Cardiac septum (tissue), 1 donor: ENCODE measurements at regions not wholly inside any gene's neighbourhood (a gene's known extent, or its start where the extent isn't known, plus 50 kb on each side); places are given as distances from the start of the nearest gene placed in this dataset.

Experiments
- DNase-seq: peaks from one replicate; pipeline ENCODE4 v3.0.0-alpha.2; 2020; ENCODE audit warnings: low spot score
- intact Hi-C: fragments of 100-400 bp; cut with DNase I; formaldehyde crosslinking; loops from one replicate; pipeline ENCODE4 v1.14.0; 2022
- donor health status: DM: no; HTN: no; CAD: no.

DNA sequence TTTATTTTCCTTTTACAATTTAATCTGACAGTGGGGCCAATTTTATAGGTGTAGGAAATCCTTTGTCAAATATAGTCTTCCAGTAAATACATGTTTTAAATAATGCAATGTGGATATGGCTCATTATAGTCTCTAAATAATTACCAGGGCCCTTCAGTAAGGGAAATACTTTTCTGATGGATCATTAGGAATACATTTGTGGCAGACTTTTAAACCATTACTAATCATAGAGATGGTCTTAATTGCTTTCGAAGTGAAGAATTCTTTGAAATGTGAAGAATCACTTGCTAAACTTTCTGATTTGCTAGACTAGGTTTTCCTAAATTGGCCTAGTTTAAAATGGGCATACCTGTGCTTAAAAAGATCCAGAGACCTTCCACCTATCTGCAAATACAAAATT is 105.6 kb upstream of the ELL2 start:
- DNase-seq, result no peak
- intact Hi-C loops, result no loop called here

DNA sequence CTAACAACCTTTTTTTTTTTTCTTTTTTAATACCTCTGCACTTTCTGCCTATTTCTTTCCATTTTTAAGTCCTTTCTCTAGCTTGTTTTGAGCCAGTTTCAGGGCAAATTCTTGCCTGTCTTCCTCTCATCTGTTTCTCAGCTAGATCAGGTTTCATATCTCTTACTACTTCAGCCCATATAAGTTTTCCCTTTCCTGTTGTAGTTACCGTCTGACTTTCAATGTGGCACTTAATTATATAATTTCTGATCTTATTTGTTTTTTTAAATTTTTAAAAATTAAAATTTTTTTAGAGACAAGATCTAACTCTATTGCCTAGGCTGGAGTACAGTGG is 104.7 kb upstream of the ELL2 start:
- intact Hi-C loops, result no loop called here
- no peak for DNase-seq

- intact Hi-C loops, result no loop called here
- DNase-seq, result no peak
Observed at GRCh38 chr5:96065685-96066385, 104.2 kb upstream of the ELL2 start.

- DNase-seq, result no peak
- intact Hi-C loops, result no loop called here
Observed at GRCh38 chr5:96064877-96065276, 103.2 kb upstream of the ELL2 start.

GRCh38 chr5:96062836-96063235 is 101.2 kb upstream of the ELL2 start:
- intact Hi-C loops, result no loop called here

DNA sequence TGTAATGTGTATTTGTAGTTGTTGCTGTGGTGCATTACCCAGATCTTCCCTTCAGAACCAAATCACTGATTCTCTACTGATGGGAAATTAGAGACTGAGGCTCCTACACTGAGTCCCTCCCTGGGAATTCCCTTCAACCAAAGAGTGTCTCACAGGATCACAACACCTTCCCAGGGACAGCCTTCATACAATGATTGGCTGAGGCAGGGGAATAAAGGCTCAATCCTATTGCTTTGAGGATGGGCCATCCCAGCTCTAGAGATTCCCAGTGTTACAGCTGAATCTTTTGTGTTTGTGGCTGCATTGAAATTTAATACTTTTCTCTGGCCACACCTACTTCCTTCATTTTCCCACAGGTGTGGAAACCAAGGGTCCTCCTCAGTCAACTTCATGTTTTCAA is 96.4 kb upstream of the ELL2 start:
- intact Hi-C loops, result no loop called here
- DNase-seq, result no peak

More at GRCh38 chr5:96062836-96063235, 101.2 kb upstream of the ELL2 start:
- no peak for DNase-seq

DNA sequence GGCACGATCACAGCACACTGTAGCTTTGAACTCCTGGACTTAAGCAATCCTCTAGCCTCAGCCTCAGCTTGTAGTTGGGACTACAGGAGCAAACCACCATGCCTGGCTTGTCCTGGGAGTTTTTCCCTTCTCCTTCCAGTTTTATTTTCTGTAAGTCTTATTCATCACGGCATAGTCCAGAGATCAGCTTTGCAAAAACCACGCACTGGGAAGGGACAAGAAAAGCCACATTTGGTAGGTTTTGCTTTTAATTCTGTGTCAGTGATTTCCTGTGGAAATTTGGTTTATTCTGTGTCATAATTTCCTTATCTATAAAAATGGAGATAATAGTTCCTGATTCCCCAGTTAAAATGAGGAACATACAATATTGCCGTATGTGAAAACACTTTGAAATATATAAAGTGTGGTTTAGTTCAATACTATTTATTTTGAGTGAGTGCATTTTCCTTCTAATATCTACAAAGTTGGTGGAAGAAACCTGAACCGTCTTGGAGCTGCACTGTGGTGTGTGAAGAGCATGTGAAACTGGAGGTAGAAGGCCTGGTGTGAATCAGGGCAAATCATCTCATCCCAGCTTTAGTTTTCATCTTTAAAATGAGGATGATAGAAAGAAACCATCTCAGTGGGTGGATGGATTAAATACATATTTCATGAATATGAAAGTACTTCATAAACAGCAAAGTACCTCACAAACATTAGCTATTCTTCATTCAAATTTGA is 92.8 kb upstream of the ELL2 start:
- intact Hi-C loops, result no loop called here

GRCh38 chr5:96053063-96053735 is 91.5 kb upstream of the ELL2 start:
- DNase-seq, result no peak
- intact Hi-C loops, result no loop called here

More for the DNA sequence above, 92.8 kb upstream of the ELL2 start:
- DNase-seq, result no peak

GRCh38 chr5:96052374-96052773 is 90.7 kb upstream of the ELL2 start:
- intact Hi-C loops, result no loop called here
- DNase-seq, result no peak

GRCh38 chr5:96051401-96051830 is 89.8 kb upstream of the ELL2 start:
- intact Hi-C loops, result no loop called here
- DNase-seq, result no peak

DNA sequence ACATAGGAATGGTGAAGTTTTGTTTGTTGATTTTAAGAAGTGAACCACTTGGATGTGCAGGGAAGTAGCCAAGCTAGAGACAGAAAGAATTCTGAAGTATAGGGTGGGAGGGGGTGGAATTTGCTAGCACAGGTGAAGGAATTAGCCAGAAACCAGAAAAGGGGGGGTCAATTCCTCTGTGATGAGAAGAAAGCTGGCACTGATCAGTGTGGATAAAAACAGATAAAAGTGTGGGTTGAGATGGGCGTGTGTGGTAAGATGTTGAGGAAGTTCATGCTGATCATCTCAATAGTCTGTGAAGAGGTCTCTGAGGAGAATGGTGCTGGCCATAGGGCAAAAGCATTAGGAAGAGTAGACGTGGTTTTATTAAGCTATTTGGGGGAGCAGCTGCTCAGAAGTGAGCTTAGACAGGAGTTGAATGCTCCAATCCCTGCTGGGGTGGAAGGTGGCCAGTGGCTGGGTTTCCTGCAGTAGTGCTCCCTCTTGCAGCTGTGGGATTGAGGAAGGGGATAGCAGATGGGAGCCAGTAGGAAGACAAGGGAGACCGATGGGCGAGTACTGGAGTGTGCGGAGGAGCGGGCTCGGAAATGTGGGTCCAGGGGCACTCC is 88.7 kb upstream of the ELL2 start:
- intact Hi-C loops, result no loop called here
- DNase-seq, result no peak

DNA sequence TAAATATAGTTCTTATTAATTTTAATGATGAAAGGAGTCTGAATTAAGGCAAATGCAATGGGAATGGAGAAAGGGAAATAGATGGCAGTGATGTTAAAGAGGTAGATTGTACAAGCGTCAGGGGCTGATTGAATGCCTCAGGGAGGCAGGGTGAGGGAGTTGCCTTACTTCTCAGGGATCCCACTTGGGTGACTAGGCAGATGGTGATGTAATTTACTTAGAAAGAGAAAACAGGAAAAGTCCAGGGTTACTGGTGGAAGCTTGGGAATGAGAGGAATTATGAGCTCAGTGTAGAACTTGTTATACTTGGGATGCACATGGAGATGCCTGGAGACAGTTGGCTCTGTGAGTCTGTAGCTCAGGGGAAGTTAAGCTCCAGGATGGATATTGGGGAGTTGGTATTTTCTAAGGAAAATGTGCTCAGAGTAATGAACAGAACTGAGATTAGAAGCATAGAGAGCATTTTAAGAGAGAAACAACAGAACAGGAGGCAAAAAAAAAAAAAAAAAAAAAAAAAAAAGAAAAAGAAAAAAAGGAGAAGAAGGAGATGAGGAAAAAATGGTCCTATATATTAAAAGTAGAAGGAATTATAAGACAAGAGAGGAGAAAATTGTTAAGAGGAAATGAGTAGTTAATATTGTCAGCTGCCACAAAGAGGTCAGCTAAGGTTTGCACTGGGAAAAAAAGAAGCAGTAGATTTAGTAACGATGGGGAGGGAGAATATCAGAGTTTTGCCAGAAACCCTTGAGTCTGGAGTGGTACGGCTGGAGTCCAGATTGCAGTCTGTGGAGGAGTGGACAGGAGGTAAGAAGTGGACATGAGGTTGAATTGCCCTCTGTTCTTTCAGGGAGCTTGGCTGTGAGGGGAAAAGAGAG is 88.0 kb upstream of the ELL2 start:
- DNase-seq, result no peak
- intact Hi-C loops, result no loop called here

GRCh38 chr5:96048763-96049162 is 87.1 kb upstream of the ELL2 start:
- DNase-seq, result no peak
- intact Hi-C loops, result no loop called here

- intact Hi-C loops, result no loop called here
- no peak for DNase-seq
Observed at GRCh38 chr5:96045888-96046287, 84.2 kb upstream of the ELL2 start.

DNA sequence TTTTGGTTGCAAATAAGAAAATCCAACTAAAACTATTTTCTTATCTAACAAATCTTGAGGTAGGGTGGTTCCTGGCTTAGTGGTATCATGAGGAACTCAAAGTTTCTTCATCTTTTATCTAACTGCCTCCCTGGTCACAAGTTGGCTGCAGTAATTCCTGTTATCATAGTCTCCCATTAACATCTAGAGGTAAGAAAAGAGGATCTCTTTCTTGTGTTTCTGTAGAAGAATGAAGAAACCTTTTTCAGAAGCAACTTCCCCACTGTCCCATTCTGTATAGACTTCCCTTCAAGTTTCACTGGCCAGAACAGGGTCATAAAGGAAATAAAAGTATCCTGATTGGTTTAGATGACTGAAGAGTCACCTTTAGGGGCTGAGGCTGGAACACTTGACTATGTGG is 81.8 kb upstream of the ELL2 start:
- no peak for DNase-seq
- intact Hi-C loops, result no loop called here

- no peak for DNase-seq
- intact Hi-C loops, result no loop called here
Observed at GRCh38 chr5:96037128-96037527, 75.5 kb upstream of the ELL2 start.

DNA sequence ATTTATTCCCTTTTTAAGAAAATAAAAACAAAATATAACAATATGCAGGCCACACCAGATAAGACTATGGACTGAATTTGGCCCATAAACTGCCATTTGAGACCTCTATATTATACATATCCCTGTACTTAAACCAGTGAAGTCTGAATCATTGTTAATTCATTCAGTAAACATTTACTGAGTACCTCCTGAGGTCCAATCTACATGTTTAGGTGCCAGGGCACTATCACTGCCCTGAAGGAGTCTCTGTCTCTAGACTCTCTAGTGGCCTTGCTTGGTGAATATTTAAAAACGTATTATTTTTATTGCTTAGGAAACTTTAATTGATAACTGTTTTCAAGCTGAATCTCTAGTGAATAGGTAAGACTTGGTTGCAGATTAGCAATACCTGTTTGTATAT is 74.7 kb upstream of the ELL2 start:
- no peak for DNase-seq
- intact Hi-C loops, result no loop called here

GRCh38 chr5:96035796-96036195 is 74.1 kb upstream of the ELL2 start:
- intact Hi-C loops, result no loop called here
- DNase-seq, result no peak

DNA sequence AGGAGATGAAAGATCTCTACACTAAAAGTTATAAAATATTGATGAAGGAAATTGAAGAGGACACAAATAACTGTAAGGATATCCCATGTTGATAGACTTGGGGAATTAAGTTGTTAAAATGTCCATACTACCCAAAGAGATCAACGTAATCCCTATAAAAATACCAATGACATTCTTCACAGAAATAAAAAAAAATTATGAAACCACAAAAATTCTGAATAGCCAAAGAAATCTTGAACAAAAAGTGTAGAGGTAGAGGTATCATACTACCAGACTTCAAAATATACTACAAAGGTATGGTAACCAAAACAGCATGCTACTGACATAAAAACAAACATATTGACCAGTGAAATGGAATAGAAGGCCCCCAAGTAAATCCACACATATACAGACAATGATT is 71.5 kb upstream of the ELL2 start:
- DNase-seq, result no peak
- intact Hi-C loops, result no loop called here

GRCh38 chr5:96031811-96032261 is 70.2 kb upstream of the ELL2 start:
- no peak for DNase-seq
- intact Hi-C loops, result no loop called here
